ENCODE measurements at regions not wholly inside any gene's neighbourhood (a gene's known extent, or its start where the extent isn't known, plus 50 kb on each side); places are given as distances from the start of the nearest gene placed in this dataset.

GRCh38 chr3:101095693-101096430 is 102.6 kb upstream of the ABI3BP start:
- no peak for FAIRE-seq

DNA sequence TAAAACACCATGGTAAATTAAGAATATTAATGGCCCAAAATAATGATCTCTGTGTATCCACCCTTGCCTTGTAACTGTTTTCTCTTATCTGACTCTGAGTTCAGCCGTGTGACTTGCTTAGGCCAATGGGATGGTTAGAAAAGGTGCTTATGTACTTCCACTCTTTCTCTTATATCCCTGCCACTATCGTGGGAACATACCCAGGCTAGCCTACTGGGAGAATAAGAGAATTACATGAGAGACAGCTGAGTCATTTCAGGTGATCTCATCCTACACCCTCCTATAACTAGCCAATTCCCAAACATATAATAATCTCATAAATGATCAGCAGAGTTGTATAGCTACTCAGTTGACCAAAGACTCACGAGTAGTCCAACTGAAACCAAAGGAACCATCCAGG is 98.3 kb upstream of the ABI3BP start:
- WGBS (ENCODE audit: insufficient coverage, insufficient replicate concordance, low lambda C conversion rate, missing lambda C conversion rate): 12% methylated on average over 3 of the region's 3 CpGs
- FAIRE-seq (no peak), ATAC-seq (no peak), DNase-seq (ENCODE audit: low read depth, low spot score) (no peak)
- Histone ChIP-seq H3K36me3 (ENCODE audit: control insufficient read depth in 2 of 2, insufficient read depth in 2 of 2, low read length in 1 of 2) (no peaks in the 10 kb centered on the region), H3K9me3 (replicated peaks; ENCODE audit: control insufficient read depth, insufficient read depth, low read length) (no peaks in the 10 kb centered on the region), H3K4me1 (ENCODE audit: control insufficient read depth, insufficient read depth, low read length) (no peaks in the 10 kb centered on the region), H3K9ac (ENCODE audit: control insufficient read depth, insufficient read depth, low read length) (no peak overlapping the region), H4K20me1 (ENCODE audit: control insufficient read depth, insufficient read depth) (no peaks in the 10 kb centered on the region), H3K79me2 (ENCODE audit: control insufficient read depth, insufficient read depth, low read length) (no peaks in the 10 kb centered on the region), H3K4me2 (ENCODE audit: control insufficient read depth, insufficient read depth) (no peak overlapping the region), H3K4me3 (no peak overlapping the region), H3K27me3 (replicated peaks in 1 of 2; ENCODE audit: control insufficient read depth in 2 of 2, insufficient read depth in 2 of 2, low read length in 1 of 2) (no peaks in the 10 kb centered on the region), H2AFZ (ENCODE audit: control insufficient read depth, low read depth, low read length) (no peak overlapping the region), H3K27ac (ENCODE audit: control insufficient read depth, insufficient read depth) (no peak overlapping the region)
- BruUV-seq (replicated peaks): no TSS peak
- RAD21 ChIA-PET (ENCODE audit: unreplicated experiment): no interaction called here
- POLR2A ChIA-PET: no interaction called here
- in situ Hi-C loops (cut with MboI) (no loop called here), intact Hi-C loops (cut with micrococcal nuclease; ENCODE audit: unreplicated experiment) (no loop called here)
- SMC1A ChIA-PET (ENCODE audit: uncharacterized antibody, unreplicated experiment): no interaction called here
- CTCF ChIA-PET: no interaction called here
- TF ChIP-seq, protein P1, sequence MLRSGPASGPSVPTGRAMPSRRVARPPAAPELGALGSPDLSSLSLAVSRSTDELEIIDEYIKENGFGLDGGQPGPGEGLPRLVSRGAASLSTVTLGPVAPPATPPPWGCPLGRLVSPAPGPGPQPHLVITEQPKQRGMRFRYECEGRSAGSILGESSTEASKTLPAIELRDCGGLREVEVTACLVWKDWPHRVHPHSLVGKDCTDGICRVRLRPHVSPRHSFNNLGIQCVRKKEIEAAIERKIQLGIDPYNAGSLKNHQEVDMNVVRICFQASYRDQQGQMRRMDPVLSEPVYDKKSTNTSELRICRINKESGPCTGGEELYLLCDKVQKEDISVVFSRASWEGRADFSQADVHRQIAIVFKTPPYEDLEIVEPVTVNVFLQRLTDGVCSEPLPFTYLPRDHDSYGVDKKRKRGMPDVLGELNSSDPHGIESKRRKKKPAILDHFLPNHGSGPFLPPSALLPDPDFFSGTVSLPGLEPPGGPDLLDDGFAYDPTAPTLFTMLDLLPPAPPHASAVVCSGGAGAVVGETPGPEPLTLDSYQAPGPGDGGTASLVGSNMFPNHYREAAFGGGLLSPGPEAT (IDR thresholded peaks at IDR 0.05; ENCODE audit: low read depth): no peak
- TF ChIP-seq IRF4 (IDR thresholded peaks at IDR 0.05; ENCODE audit: low read depth, low read length) (no peak), ZNF384 (IDR thresholded peaks at IDR 0.05; ENCODE audit: borderline replicate concordance, low read depth, low read length) (no peak)
- TF ChIP-seq, protein P2, sequence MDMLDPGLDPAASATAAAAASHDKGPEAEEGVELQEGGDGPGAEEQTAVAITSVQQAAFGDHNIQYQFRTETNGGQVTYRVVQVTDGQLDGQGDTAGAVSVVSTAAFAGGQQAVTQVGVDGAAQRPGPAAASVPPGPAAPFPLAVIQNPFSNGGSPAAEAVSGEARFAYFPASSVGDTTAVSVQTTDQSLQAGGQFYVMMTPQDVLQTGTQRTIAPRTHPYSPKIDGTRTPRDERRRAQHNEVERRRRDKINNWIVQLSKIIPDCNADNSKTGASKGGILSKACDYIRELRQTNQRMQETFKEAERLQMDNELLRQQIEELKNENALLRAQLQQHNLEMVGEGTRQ (IDR thresholded peaks at IDR 0.05; ENCODE audit: borderline replicate concordance, low read depth, low read length): no peak
- TF ChIP-seq, protein P3, sequence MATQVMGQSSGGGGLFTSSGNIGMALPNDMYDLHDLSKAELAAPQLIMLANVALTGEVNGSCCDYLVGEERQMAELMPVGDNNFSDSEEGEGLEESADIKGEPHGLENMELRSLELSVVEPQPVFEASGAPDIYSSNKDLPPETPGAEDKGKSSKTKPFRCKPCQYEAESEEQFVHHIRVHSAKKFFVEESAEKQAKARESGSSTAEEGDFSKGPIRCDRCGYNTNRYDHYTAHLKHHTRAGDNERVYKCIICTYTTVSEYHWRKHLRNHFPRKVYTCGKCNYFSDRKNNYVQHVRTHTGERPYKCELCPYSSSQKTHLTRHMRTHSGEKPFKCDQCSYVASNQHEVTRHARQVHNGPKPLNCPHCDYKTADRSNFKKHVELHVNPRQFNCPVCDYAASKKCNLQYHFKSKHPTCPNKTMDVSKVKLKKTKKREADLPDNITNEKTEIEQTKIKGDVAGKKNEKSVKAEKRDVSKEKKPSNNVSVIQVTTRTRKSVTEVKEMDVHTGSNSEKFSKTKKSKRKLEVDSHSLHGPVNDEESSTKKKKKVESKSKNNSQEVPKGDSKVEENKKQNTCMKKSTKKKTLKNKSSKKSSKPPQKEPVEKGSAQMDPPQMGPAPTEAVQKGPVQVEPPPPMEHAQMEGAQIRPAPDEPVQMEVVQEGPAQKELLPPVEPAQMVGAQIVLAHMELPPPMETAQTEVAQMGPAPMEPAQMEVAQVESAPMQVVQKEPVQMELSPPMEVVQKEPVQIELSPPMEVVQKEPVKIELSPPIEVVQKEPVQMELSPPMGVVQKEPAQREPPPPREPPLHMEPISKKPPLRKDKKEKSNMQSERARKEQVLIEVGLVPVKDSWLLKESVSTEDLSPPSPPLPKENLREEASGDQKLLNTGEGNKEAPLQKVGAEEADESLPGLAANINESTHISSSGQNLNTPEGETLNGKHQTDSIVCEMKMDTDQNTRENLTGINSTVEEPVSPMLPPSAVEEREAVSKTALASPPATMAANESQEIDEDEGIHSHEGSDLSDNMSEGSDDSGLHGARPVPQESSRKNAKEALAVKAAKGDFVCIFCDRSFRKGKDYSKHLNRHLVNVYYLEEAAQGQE (IDR thresholded peaks at IDR 0.05; ENCODE audit: low read depth, low read length): no peak

More at GRCh38 chr3:101095693-101096430, 102.6 kb upstream of the ABI3BP start:
- no peak for ATAC-seq
- CTCF ChIA-PET: no interaction called here
- no TSS peak for BruUV-seq (replicated peaks)
- no peak overlapping the region for H3K27ac ChIP-seq (ENCODE audit: control insufficient read depth, insufficient read depth)
- H3K4me1 ChIP-seq (ENCODE audit: control insufficient read depth, insufficient read depth, low read length): no peaks in the 10 kb centered on the region
- RAD21 ChIA-PET (ENCODE audit: unreplicated experiment): no interaction called here
- SMC1A ChIA-PET (ENCODE audit: uncharacterized antibody, unreplicated experiment): no interaction called here
- H4K20me1 ChIP-seq (ENCODE audit: control insufficient read depth, insufficient read depth): no peaks in the 10 kb centered on the region
- no peaks in the 10 kb centered on the region for H3K79me2 ChIP-seq (ENCODE audit: control insufficient read depth, insufficient read depth, low read length)
- intact Hi-C loops (cut with micrococcal nuclease; ENCODE audit: unreplicated experiment) (no loop called here), in situ Hi-C loops (cut with MboI) (no loop called here)
- TF ChIP-seq ZNF384 (IDR thresholded peaks at IDR 0.05; ENCODE audit: borderline replicate concordance, low read depth, low read length) (no peak), BMI1 (IDR thresholded peaks at IDR 0.05; ENCODE audit: borderline replicate concordance) (no peak), MAX (IDR thresholded peaks at IDR 0.05; ENCODE audit: low read depth, low read length) (no peak), EED (IDR thresholded peaks at IDR 0.05; ENCODE audit: low read depth) (no peak), CBFB (IDR thresholded peaks at IDR 0.05; ENCODE audit: low read depth) (no peak)
- TF ChIP-seq, protein P4, sequence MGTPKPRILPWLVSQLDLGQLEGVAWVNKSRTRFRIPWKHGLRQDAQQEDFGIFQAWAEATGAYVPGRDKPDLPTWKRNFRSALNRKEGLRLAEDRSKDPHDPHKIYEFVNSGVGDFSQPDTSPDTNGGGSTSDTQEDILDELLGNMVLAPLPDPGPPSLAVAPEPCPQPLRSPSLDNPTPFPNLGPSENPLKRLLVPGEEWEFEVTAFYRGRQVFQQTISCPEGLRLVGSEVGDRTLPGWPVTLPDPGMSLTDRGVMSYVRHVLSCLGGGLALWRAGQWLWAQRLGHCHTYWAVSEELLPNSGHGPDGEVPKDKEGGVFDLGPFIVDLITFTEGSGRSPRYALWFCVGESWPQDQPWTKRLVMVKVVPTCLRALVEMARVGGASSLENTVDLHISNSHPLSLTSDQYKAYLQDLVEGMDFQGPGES (IDR thresholded peaks at IDR 0.05): no peak
- WGBS (ENCODE audit: insufficient coverage, insufficient replicate concordance, low lambda C conversion rate, missing lambda C conversion rate): 42% methylated on average over 5 of the region's 5 CpGs
- no peak overlapping the region for H3K9ac ChIP-seq (ENCODE audit: control insufficient read depth, insufficient read depth, low read length)
- H3K36me3 ChIP-seq (ENCODE audit: control insufficient read depth in 2 of 2, insufficient read depth in 2 of 2, low read length in 1 of 2): no peaks in the 10 kb centered on the region
- no peak overlapping the region for H3K4me3 ChIP-seq
- no peak overlapping the region for H2AFZ ChIP-seq (ENCODE audit: control insufficient read depth, low read depth, low read length)
- no peaks in the 10 kb centered on the region for H3K27me3 ChIP-seq (replicated peaks in 1 of 2; ENCODE audit: control insufficient read depth in 2 of 2, insufficient read depth in 2 of 2, low read length in 1 of 2)
- no peak for DNase-seq (ENCODE audit: low read depth, low spot score)
- H3K4me2 ChIP-seq (ENCODE audit: control insufficient read depth, insufficient read depth): no peak overlapping the region
- no peaks in the 10 kb centered on the region for H3K9me3 ChIP-seq (replicated peaks; ENCODE audit: control insufficient read depth, insufficient read depth, low read length)
- POLR2A ChIA-PET: no interaction called here

Measured in GM12878 (cell line).